Right lung (tissue), 2 donors: ENCODE measurements at regions not wholly inside any gene's neighbourhood (a gene's known extent, or its start where the extent isn't known, plus 50 kb on each side); places are given as distances from the start of the nearest gene placed in this dataset.
"Not testable (repeated sequence)": the region's sequence is repeated elsewhere in the genome, so short reads cannot be mapped to it uniquely, and the experiment has no call there.

Experiments used
- DNase-seq, 2 donors: peaks; one replicate each; pipeline ENCODE4 v3.0.0-alpha.2; 2013

GRCh38 chr3:181987736-181988135 lies 276.0 kb downstream of the SOX2 start:
- no peak for DNase-seq

GRCh38 chr3:181998828-181999227 lies 287.1 kb downstream of the SOX2 start:
- DNase-seq: no peak

- no peak for DNase-seq
Measured at GRCh38 chr3:181999314-181999713, 287.6 kb downstream of the SOX2 start.

- DNase-seq: no peak
Measured at GRCh38 chr3:182000447-182000846, 288.7 kb downstream of the SOX2 start.

- DNase-seq: no peak
Measured at GRCh38 chr3:182005219-182005618, 293.5 kb downstream of the SOX2 start.

GRCh38 chr3:182005701-182006100 lies 294.0 kb downstream of the SOX2 start:
- peak in 1 of 2 donors; percentile 14 for DNase-seq

- DNase-seq: no peak
Measured at GRCh38 chr3:182006431-182006830, 294.7 kb downstream of the SOX2 start.

GRCh38 chr3:182007441-182007840 lies 295.7 kb downstream of the SOX2 start:
- no peak for DNase-seq

- DNase-seq: no peak
Measured at GRCh38 chr3:182018361-182018760, 306.6 kb downstream of the SOX2 start.

- no peak for DNase-seq
Measured at GRCh38 chr3:182019926-182020325, 308.2 kb downstream of the SOX2 start.

GRCh38 chr3:182023843-182024242 lies 312.1 kb downstream of the SOX2 start:
- no peak for DNase-seq

- DNase-seq: no peak
Measured at GRCh38 chr3:182027366-182027765, 315.6 kb downstream of the SOX2 start.

GRCh38 chr3:182028081-182028480 lies 316.4 kb downstream of the SOX2 start:
- no peak for DNase-seq

- not testable (repeated sequence) for DNase-seq
Measured at GRCh38 chr3:182034231-182034630, 322.5 kb downstream of the SOX2 start.

- DNase-seq: no peak
Measured at GRCh38 chr3:182035324-182035723, 323.6 kb downstream of the SOX2 start.

- no peak for DNase-seq
Measured at GRCh38 chr3:182036382-182036781, 324.7 kb downstream of the SOX2 start.

- no peak for DNase-seq
Measured at GRCh38 chr3:182041668-182042291, 330.1 kb downstream of the SOX2 start.

- DNase-seq: no peak
Measured at GRCh38 chr3:182045736-182046135, 334.0 kb downstream of the SOX2 start.

GRCh38 chr3:182046166-182046764 lies 334.5 kb downstream of the SOX2 start:
- no peak for DNase-seq

- no peak for DNase-seq
Measured at GRCh38 chr3:182050932-182051331, 339.2 kb downstream of the SOX2 start.

- peak in 1 of 2 donors; percentile 0 for DNase-seq
Measured at GRCh38 chr3:182052332-182052731, 340.6 kb downstream of the SOX2 start.

- no peak for DNase-seq
Measured at GRCh38 chr3:182052757-182053156, 341.0 kb downstream of the SOX2 start.

GRCh38 chr3:182058488-182058887 lies 346.8 kb downstream of the SOX2 start:
- DNase-seq: no peak

- DNase-seq: no peak
Measured at GRCh38 chr3:182063742-182064141, 352.0 kb downstream of the SOX2 start.
